GM13977 (cell line): ENCODE measurements at regions not wholly inside any gene's neighbourhood (a gene's known extent, or its start where the extent isn't known, plus 50 kb on each side); places are given as distances from the start of the nearest gene placed in this dataset.

ENCODE experiments used
- DNase-seq: peaks from one replicate; pipeline ENCODE4 v3.0.0; 2012; ENCODE audit warnings: low spot score
- CTCF ChIP-seq: IDR thresholded peaks from 2 replicates; pipeline ENCODE4 v1.5.1; 2012; ENCODE audit warnings: mild to moderate bottlenecking, control low read depth; ENCODE audit not compliant: insufficient read depth; ENCODE audit errors: extremely low read depth, missing control alignments
- in situ Hi-C: fragments of 300-500 bp; cut with MboI; formaldehyde crosslinking; loops from one replicate; pipeline ENCODE4 v1.12.0; 2022; ENCODE audit warnings: low sequenced_read_pairs, low pct_unique_long_range_greater_than_20kb, mixed read lengths, inconsistent platforms; ENCODE audit not compliant: unreplicated experiment

DNA sequence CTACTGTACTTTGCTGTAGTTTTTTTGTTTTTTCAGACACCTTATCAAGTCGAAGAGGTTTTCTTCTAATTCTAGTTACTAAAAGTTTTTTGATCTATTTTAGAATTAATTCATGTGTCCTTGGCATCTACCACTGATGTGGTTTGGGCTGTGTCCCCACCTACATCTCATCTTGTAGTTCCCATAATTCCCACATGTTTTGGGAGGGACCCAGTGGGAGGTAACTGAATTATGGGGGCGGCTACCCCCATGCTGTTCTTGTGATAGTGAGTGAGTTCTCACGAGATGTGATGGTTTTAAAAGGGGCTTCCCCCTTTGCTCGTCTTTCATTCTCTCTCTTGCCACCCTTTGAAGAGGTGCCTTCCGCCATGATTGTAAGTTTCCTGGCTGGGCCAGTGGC, 154.6 kb upstream of the EEPD1 start:
- in situ Hi-C loops: loop anchor here (10.0 kb wide), 1 partner anchor 296 kb away; no protein-coding TSS in a partner anchor
- no peak for TF ChIP-seq CTCF

DNA sequence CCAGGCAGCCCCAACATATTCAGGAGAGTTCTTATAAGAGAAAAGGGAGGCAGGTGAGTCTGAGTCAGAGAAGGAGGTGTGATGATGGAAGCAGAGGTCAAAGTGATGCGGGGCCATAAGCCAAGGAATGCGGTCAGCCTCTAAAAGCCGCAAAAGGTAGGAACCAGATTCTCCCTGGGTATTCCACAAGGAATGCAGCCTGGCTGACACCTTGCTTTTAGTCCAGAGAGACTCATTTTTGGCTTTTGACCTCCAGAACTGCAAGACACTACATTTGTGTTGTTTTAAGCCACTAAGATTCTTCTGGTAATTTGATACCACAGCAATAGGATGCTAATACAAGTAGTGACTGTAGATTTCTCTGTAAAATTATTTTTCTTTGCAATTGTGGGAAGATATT, 151.5 kb upstream of the EEPD1 start:
- in situ Hi-C loops: no loop called here
- TF ChIP-seq CTCF: no peak
- DNase-seq: no peak

More for the DNA sequence above, 154.6 kb upstream of the EEPD1 start:
- DNase-seq: no peak

DNA sequence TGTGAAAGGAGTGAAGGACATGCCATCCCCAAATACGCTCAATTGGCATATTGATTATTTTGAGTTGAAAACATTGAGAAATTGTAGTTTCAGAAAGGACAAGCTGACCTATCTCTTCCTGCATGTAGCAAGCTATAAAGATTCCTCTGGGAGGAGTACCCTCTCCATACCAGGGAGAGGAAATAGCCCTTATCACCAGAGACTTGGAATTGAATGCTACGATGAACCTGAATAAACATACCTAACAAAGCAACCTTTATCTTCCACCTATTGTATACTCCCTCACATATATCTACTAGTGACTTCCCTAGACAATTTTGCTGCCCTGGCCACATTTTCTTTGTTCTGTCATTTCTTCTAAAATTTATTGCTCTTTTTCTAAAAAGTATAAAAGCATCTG, 150.2 kb upstream of the EEPD1 start:
- DNase-seq: no peak
- no peak for TF ChIP-seq CTCF
- in situ Hi-C loops: no loop called here

- TF ChIP-seq CTCF: no peak
- in situ Hi-C loops: no loop called here
- no peak for DNase-seq
Measured at GRCh38 chr7:36003343-36003742, 149.7 kb upstream of the EEPD1 start.

- no peak for TF ChIP-seq CTCF
- DNase-seq: no peak
- in situ Hi-C loops: no loop called here
Measured at GRCh38 chr7:36005293-36005692, 147.8 kb upstream of the EEPD1 start.

DNA sequence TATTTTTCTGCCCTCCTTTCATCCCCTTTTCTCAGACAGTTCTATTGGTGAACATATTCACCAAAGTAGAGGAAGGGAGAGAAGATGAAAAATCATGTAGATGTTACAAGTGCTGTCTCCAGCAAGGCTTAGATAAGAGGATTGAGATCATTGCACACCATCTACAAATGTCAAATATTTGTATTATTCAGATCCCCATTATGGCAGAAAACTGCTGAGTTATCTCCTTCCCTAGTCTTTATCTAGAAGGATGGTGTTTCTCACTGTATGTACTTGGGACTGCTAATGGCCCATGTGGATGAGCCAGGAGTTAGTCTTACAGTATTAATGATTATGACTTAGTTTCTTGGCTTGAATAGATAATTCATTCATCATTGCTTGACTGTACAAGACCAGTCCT, 147.2 kb upstream of the EEPD1 start:
- no peak for DNase-seq
- in situ Hi-C loops: no loop called here
- no peak for TF ChIP-seq CTCF

- in situ Hi-C loops: no loop called here
- TF ChIP-seq CTCF: no peak
- DNase-seq: no peak
Measured at GRCh38 chr7:36006636-36007229, 146.3 kb upstream of the EEPD1 start.
